HG03460 (cell line): ENCODE measurements at regions not wholly inside any gene's neighbourhood (a gene's known extent, or its start where the extent isn't known, plus 50 kb on each side); places are given as distances from the start of the nearest gene placed in this dataset.

ENCODE experiments used
- ATAC-seq: cut with Tn5 transposase; IDR thresholded peaks from one replicate; pipeline ENCODE4 v1.9.1; 2021; ENCODE audit not compliant: unreplicated experiment

- no peak for ATAC-seq
Measured at GRCh38 chr12:78580296-78580695, 284.3 kb upstream of the SYT1 start.

DNA sequence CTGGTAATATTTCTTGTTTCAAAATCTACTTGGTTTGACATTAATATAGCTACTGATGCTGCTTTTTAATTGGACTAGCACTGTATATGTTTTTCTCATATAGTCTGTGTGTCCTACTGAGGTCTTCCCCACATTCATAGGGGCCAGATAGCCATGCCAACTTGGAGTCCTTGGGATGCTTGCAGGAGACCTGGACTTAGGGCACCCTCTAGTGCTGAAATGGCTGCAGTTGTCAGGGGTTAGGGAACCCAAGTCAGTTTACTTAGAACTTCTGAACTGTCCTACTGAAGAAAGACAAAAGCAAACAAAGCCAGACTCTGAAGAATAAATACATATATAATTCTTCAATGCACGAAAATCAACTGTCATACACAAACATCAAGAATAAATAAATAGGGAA lies 279.9 kb upstream of the SYT1 start:
- no peak for ATAC-seq

- no peak for ATAC-seq
Measured at GRCh38 chr12:78585132-78585531, 279.4 kb upstream of the SYT1 start.

GRCh38 chr12:78586790-78587189 lies 277.8 kb upstream of the SYT1 start:
- no peak for ATAC-seq

- no peak for ATAC-seq
Measured at GRCh38 chr12:78599366-78599765, 265.2 kb upstream of the SYT1 start.

DNA sequence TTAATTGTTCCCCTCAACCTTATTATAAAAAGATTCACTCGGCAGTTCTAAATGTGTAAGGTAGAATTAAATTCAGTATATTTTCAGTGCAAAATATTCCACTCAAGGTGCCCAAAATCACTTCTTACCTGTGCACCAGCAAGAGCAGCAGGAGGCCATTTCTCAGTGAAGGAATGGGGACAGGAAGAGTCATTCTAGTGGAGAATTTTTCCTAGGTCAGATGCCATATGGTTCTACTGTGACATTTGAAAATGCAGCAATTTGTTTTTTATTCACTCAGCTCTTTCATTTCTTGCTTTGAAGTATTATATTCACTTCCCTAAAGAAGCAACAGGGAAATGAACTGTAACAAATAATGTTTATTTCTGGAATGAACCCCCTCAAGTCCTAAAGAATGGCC lies 264.0 kb upstream of the SYT1 start:
- ATAC-seq: no peak

- ATAC-seq: no peak
Measured at GRCh38 chr12:78611504-78611903, 253.1 kb upstream of the SYT1 start.

DNA sequence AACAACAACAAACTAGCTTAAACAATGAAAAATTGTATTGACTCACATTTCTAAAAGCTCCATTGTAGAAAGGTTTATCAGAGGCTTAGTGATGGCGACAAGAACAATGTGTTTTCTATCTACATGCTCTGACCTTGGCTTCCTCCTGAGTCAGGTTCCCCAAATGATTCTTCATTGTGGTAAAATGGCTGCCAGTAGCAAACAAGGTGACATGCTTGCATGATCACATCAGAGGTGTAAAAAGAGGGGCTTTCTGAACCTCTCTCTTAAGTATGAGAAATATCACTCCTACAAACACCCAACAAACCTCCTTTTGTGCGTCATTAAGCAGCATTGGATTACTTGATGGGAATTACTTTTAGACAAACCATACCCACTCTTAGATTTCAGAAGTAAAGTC lies 252.4 kb upstream of the SYT1 start:
- no peak for ATAC-seq

DNA sequence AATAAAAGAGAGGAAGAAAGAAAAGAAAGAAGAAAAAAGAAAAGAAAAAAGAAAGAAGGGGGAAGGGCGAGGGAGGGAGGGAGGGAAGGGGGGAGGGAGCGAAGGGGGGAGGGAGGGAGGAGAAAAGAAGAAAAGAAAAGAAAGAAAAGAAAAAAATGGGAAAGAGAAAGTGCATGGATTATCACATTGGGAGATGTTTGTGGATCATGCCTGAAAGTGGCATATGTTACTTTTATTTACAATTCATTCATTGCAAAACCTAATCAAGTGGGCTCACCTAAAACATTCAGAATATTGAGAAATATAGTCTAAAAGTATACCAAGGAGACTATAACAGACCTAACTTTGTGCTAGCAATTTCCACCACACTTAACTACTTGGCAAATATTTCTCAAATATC lies 246.9 kb upstream of the SYT1 start:
- no peak for ATAC-seq

DNA sequence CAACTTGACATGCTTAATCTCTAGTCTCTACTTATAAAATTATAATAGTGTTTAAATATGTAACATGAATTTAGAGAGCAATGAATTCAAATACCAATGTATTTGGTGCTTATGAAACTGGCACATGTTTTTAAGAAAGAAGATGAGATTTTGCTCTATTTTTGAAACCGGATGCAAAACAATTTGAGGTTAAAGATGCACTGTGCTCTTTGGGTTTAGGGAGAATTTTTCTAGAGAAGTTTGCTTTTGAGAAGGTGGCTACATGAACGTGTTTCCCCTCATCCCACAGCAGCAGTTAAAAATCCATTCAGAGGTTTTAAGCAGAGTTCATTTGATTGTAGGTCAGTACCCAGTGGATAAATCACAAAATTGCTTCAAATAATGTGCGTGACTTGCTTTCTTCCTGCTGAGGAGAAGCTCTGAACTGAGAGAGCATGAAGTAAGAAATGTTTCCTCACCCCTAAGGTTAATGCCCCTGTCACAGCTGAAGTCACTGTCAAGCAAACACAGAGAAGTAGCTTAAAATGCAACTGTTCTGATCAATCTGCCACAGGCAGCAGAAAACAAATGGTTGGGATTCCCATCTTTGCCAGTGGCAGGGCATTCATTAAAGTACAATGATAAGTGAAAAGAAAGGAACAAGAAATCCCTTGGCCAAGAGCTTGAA lies 241.9 kb upstream of the SYT1 start:
- no peak for ATAC-seq

DNA sequence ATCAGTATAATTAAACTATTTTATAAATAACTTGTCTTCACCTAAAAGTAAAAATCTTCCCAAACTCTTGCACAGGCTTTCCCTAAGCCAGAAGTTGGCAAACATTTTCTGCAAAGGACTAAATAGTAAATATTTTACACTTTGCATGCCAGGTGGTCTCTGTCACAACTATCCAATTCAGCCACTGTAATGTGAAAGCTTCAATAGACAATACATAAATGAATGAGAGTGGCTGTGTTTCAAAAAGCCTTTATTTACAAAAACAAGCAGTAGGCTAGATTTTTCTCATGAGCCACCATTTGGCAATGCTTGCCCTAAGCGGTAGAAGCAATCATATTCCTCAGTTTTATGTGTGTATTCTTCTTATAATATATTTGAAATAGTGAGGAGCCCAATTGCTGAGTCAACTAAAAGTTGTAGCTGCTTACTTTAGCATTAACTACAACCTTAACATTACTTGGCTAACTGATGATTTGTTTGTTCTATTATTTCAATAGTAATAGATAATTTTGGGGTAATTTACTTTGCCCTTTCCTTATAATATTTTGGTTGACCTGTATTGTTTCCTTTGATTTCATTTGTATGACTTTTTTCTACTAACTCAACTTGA lies 236.0 kb upstream of the SYT1 start:
- ATAC-seq: no peak

- no peak for ATAC-seq
Measured at GRCh38 chr12:78636231-78636855, 228.2 kb upstream of the SYT1 start.

GRCh38 chr12:78641837-78642423 lies 222.6 kb upstream of the SYT1 start:
- ATAC-seq: no peak

- no peak for ATAC-seq
Measured at GRCh38 chr12:78645956-78646355, 218.6 kb upstream of the SYT1 start.

DNA sequence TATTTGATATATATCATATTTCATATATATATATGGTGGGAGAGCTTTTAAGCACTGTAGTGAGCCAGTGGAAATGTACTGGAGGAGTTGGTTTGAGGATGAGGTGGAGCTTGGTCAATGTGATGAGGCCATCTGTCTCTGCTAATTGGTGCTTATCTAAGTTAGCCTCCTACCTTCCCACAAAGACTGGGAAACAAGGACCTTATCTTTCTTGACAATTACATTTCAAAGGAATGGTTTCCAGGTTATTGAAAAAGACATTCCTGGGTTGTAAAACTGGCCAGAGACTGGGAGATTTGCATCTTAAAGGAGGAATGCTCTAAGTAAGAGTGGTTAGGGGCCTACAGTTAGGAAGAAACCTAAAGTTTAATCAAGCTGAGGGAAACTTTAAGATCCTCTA lies 212.8 kb upstream of the SYT1 start:
- ATAC-seq: no peak

- no peak for ATAC-seq
Measured at GRCh38 chr12:78666584-78666983, 198.0 kb upstream of the SYT1 start.

DNA sequence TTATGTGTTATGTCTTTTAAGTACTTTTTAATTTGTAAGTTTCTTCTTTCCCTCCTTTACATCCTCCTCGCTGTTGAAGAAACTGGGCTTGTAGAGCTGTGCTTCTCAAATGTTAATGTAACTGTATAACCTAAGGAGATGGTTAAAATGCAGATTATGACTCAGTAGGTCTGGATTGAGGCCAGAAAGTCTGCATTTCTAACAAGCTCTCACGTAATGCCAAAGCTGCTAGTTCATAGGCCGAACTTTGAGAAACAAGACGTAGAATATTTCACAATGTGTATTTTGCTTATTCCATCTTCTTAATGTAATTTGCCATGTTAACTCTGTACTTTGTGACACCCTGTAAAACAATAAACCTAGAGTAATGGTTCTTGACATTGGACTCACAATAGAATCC lies 193.3 kb upstream of the SYT1 start:
- ATAC-seq: no peak

GRCh38 chr12:78672033-78672432 lies 192.5 kb upstream of the SYT1 start:
- ATAC-seq: no peak

- ATAC-seq: no peak
Measured at GRCh38 chr12:78674311-78675090, 190.1 kb upstream of the SYT1 start.

DNA sequence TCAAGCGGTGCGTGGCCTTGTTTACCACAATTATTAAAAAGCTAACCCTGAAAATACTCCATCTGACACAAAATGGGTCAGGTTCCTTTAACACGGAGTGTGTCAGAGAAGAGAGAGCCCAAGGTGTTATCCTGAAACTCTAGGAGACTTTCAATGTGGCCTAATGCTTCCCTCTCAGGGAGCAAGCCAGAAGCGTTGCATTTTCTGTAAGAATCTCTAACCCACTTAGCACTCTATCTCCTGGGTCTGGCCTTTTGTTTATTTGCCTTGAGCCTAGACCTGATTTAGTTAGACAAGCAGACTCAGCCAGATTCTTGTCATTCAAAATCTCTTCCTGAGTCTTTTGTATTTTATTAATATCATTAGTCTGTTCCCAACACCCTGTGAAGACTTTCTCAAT lies 184.0 kb upstream of the SYT1 start:
- ATAC-seq: no peak

- no peak for ATAC-seq
Measured at GRCh38 chr12:78683031-78683430, 181.5 kb upstream of the SYT1 start.

- ATAC-seq: no peak
Measured at GRCh38 chr12:78683626-78684025, 180.9 kb upstream of the SYT1 start.
